Naive thymus-derived CD4-positive, alpha-beta T cell (primary cell): ENCODE measurements at regions not wholly inside any gene's neighbourhood (a gene's known extent, or its start where the extent isn't known, plus 50 kb on each side); places are given as distances from the start of the nearest gene placed in this dataset.

Experiments
- ATAC-seq: fragments of 150-1000 bp; cut with Tn5 transposase; 2 replicates; pipeline ENCODE4 v1.10.0; 2021; ENCODE audit warnings: mild to moderate bottlenecking, moderate library complexity
- CTCF ChIA-PET: fragments of 350-600 bp; sonication (Branson Sonifier 250); formaldehyde crosslinking; loops from one replicate; lab custom pipeline; 2021; ENCODE audit warnings: antibody characterized with exemption; lab: Charles Lee
- POLR2A ChIA-PET: fragments of 350-600 bp; sonication (Branson Sonifier 250); formaldehyde crosslinking; loops from one replicate; lab custom pipeline; 2021; ENCODE audit warnings: antibody characterized with exemption, inconsistent platforms; lab: Charles Lee
- DNase-seq, 9 donors: peaks; one replicate each; pipeline versions ENCODE4 v3.0.0 to v3.0.0-alpha.2; 2020 to 2022; ENCODE audit warnings: mixed read lengths in 1 of 9
- H3K27ac ChIP-seq: one replicate; pipeline ENCODE4 v1.7.0; 2013; ENCODE audit warnings: mild to moderate bottlenecking, low read depth, low read length, moderate library complexity
- H3K27me3 ChIP-seq, 2 donors: one replicate each; pipeline ENCODE4 v1.7.0; 2013; ENCODE audit warnings: low read length in 2 of 2, mild to moderate bottlenecking in 2 of 2, moderate library complexity in 2 of 2; ENCODE audit not compliant: control insufficient read depth in 2 of 2, insufficient read depth in 2 of 2
- H3K36me3 ChIP-seq, 3 experiments: 1 replicate in 2 of 3; 2 replicates in 1 of 3; pipeline ENCODE4 v1.7.0; 2013; ENCODE audit warnings: low read length in 3 of 3, mild to moderate bottlenecking in 3 of 3, moderate library complexity in 1 of 3; ENCODE audit not compliant: insufficient read depth in 3 of 3, control insufficient read depth in 2 of 3
- H3K4me1 ChIP-seq, 2 donors: one replicate each; pipeline ENCODE4 v1.7.0; 2013; ENCODE audit warnings: low read length in 2 of 2, mild to moderate bottlenecking in 2 of 2, moderate library complexity in 1 of 2; ENCODE audit not compliant: control insufficient read depth in 2 of 2, insufficient read depth in 2 of 2
- H3K4me3 ChIP-seq: 2 replicates; pipeline ENCODE4 v1.7.0; 2013; ENCODE audit warnings: mild to moderate bottlenecking, low read length
- H3K9me3 ChIP-seq, 3 experiments: 1 replicate in 2 of 3; 2 replicates in 1 of 3; pipeline ENCODE4 v1.7.0; 2013; ENCODE audit warnings: low read length in 3 of 3; ENCODE audit not compliant: control insufficient read depth in 2 of 3
- H3K27ac Mint-ChIP-seq, 9 donors: one replicate each; pipeline ENCODE4 v1.8.0; 2020 to 2022; ENCODE audit warnings: mixed read lengths in 9 of 9, mild to moderate bottlenecking in 8 of 9, moderate library complexity in 5 of 9, inconsistent platforms in 2 of 9
- H3K27me3 Mint-ChIP-seq, 5 donors: one replicate each; pipeline ENCODE4 v1.8.0; 2021 to 2022; ENCODE audit warnings: mixed read lengths in 5 of 5, mild to moderate bottlenecking in 1 of 5
- H3K36me3 Mint-ChIP-seq, 5 donors: one replicate each; pipeline ENCODE4 v1.8.0; 2020 to 2022; ENCODE audit warnings: mixed read lengths in 5 of 5, mild to moderate bottlenecking in 3 of 5, inconsistent platforms in 1 of 5
- H3K4me1 Mint-ChIP-seq, 7 donors: one replicate each; pipeline ENCODE4 v1.8.0; 2020 to 2022; ENCODE audit warnings: mixed read lengths in 7 of 7, mild to moderate bottlenecking in 3 of 7, inconsistent platforms in 1 of 7
- H3K4me3 Mint-ChIP-seq, 10 donors: one replicate each; pipeline ENCODE4 v1.8.0; 2020 to 2022; ENCODE audit warnings: mild to moderate bottlenecking in 10 of 10, mixed read lengths in 10 of 10, moderate library complexity in 6 of 10, inconsistent platforms in 2 of 10
- H3K9me3 Mint-ChIP-seq, 11 donors: one replicate each; pipeline ENCODE4 v1.8.0; 2020 to 2022; ENCODE audit warnings: mixed read lengths in 11 of 11, mild to moderate bottlenecking in 4 of 11, inconsistent platforms in 1 of 11, moderate library complexity in 1 of 11
- intact Hi-C, 2 donors: fragments of 100-400 bp; cut with micrococcal nuclease; formaldehyde crosslinking; loops; one replicate each; pipeline ENCODE4 v1.15.1; 2023

GRCh38 chr1:55935236-55935635 is 644.1 kb downstream of the PLPP3 start:
- H3K27me3 Mint-ChIP-seq = peaks cover 0 to 7% (median 0%) of the 10 kb centered on the region in 5 donors
- peaks cover 0 to 4% (median 0%) of the 10 kb centered on the region in 5 donors for H3K36me3 Mint-ChIP-seq
- no peak overlapping the region for H3K4me3 Mint-ChIP-seq
- H3K4me1 Mint-ChIP-seq = no peaks in the 10 kb centered on the region
- H3K4me3 ChIP-seq = no peak overlapping the region
- H3K36me3 ChIP-seq = no peaks in the 10 kb centered on the region
- no peak overlapping the region for H3K27ac ChIP-seq
- H3K9me3 ChIP-seq = no peaks in the 10 kb centered on the region
- DNase-seq (no peak), ATAC-seq (no peak)
- no peaks in the 10 kb centered on the region for H3K27me3 ChIP-seq
- intact Hi-C loops = no loop called here
- no peaks in the 10 kb centered on the region for H3K4me1 ChIP-seq
- CTCF ChIA-PET = no interaction called here
- no peak overlapping the region for H3K27ac Mint-ChIP-seq
- H3K9me3 Mint-ChIP-seq = peaks cover 0 to 16% (median 4%) of the 10 kb centered on the region in 11 donors
- POLR2A ChIA-PET = no interaction called here

DNA sequence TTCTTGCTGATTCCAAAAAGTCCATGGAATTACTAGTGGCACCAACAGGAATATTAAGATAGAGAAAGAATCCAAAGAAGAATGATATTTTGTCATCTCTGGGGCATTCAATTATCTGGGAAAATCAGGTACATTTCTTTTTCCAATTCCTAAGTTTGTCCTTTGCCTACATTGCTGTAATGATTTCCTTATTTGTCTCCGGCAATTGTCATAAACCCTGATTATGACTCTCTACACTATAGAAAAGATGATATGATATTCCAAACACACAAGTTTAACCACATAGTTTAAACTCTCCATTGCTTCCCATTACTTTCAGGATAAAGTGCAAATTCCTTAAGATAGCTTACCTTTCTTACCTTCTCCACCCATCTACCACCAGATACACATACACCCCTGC is 647.0 kb downstream of the PLPP3 start:
- H3K9me3 Mint-ChIP-seq = peaks cover 0 to 16% (median 4%) of the 10 kb centered on the region in 11 donors
- no peak overlapping the region for H3K27ac ChIP-seq
- CTCF ChIA-PET = no interaction called here
- no peak overlapping the region for H3K4me3 ChIP-seq
- peaks cover 0 to 11% (median 4%) of the 10 kb centered on the region in 5 donors for H3K27me3 Mint-ChIP-seq
- H3K9me3 ChIP-seq = no peaks in the 10 kb centered on the region
- H3K4me1 Mint-ChIP-seq = no peaks in the 10 kb centered on the region
- H3K36me3 ChIP-seq = no peaks in the 10 kb centered on the region
- H3K4me3 Mint-ChIP-seq = no peak overlapping the region
- H3K27ac Mint-ChIP-seq = no peak overlapping the region
- POLR2A ChIA-PET = no interaction called here
- ATAC-seq (no peak), DNase-seq (no peak)
- intact Hi-C loops = no loop called here
- no peaks in the 10 kb centered on the region for H3K4me1 ChIP-seq
- H3K36me3 Mint-ChIP-seq = peaks cover 0 to 4% (median 0%) of the 10 kb centered on the region in 5 donors
- no peaks in the 10 kb centered on the region for H3K27me3 ChIP-seq

DNA sequence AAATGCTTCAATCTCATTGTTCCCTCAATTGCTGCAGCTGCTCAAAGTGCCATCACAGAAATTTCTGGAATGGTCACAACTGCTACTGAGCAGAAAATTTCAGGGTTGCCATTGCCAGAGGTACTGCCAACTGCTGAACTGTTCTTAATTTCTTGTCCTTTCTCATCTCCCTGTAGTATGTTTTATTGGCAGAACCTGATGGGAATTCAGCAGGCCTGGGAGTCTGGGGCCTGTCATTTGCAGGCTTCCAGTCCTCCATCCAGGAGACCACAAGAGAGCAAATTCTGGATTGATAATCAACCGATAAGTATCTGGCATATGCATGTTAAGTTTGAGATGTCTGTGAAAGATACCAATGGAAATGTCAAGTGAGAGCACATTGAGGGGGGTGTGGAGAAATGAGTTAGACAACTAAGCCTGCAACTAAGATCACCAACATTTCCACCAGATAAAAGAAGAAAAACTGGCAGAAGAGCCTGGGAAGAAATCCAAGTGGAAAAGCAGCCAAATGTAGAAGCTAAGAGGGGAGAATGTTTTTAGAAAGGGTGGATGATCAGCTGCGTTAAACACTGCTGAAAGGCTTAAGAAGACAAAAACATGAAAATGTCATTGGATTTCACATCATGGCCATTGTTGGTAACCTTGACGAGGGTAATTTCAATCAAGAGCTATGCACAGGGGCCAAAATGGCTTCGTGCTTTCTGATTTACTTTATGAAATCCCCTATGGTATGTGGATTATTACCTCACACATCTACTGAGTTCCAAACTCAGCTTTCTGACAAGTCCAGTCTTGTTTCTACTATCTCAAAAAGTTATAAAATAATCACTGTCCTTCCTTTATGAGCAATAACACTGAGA is 648.1 kb downstream of the PLPP3 start:
- intact Hi-C loops = no loop called here
- no peak overlapping the region for H3K27ac ChIP-seq
- ATAC-seq (no peak), DNase-seq (no peak)
- H3K4me1 ChIP-seq = no peaks in the 10 kb centered on the region
- no peaks in the 10 kb centered on the region for H3K27me3 ChIP-seq
- ChIA-PET CTCF (no interaction called here), POLR2A (no interaction called here)
- Mint-ChIP-seq H3K27ac (no peak overlapping the region), H3K9me3 (peaks cover 0 to 16% (median 4%) of the 10 kb centered on the region in 11 donors), H3K4me3 (no peak overlapping the region), H3K4me1 (no peaks in the 10 kb centered on the region), H3K27me3 (peaks cover 0 to 11% (median 9%) of the 10 kb centered on the region in 5 donors), H3K36me3 (peaks cover 0 to 4% (median 0%) of the 10 kb centered on the region in 5 donors)
- no peak overlapping the region for H3K4me3 ChIP-seq
- no peaks in the 10 kb centered on the region for H3K9me3 ChIP-seq
- H3K36me3 ChIP-seq = no peaks in the 10 kb centered on the region

GRCh38 chr1:55929652-55930051 is 649.7 kb downstream of the PLPP3 start:
- Mint-ChIP-seq H3K36me3 (peaks cover 0 to 3% (median 0%) of the 10 kb centered on the region in 5 donors), H3K4me1 (no peaks in the 10 kb centered on the region), H3K9me3 (peaks cover 0 to 9% (median 2%) of the 10 kb centered on the region in 11 donors), H3K27ac (no peak overlapping the region), H3K4me3 (no peak overlapping the region), H3K27me3 (peaks cover 0 to 11% (median 9%) of the 10 kb centered on the region in 5 donors)
- Histone ChIP-seq H3K27ac (no peak overlapping the region), H3K9me3 (no peaks in the 10 kb centered on the region), H3K4me1 (no peaks in the 10 kb centered on the region), H3K27me3 (no peaks in the 10 kb centered on the region), H3K4me3 (no peak overlapping the region), H3K36me3 (no peaks in the 10 kb centered on the region)
- intact Hi-C loops = no loop called here
- no peak for DNase-seq
- POLR2A ChIA-PET = no interaction called here
- CTCF ChIA-PET = no interaction called here
- ATAC-seq = no peak

DNA sequence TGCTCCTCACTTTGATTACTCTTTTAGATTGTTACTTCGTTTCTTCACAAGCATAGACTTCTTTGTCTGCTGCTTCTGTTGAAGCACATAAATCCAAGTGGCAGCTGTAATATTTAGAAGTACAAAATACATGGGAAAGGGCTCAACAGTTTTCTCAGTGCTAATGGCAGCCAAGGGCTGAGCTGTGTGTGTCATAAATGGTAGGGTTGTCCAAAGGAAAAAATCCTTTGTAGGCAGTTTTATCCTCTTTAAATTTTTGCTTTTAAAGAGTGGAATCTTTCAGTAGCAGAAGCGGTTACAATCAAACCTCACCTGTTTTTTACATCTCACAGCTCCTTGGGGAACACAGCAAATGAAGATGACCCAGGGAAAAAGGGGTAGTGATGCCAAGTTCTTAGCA is 650.8 kb downstream of the PLPP3 start:
- H3K27ac Mint-ChIP-seq = no peak overlapping the region

DNA sequence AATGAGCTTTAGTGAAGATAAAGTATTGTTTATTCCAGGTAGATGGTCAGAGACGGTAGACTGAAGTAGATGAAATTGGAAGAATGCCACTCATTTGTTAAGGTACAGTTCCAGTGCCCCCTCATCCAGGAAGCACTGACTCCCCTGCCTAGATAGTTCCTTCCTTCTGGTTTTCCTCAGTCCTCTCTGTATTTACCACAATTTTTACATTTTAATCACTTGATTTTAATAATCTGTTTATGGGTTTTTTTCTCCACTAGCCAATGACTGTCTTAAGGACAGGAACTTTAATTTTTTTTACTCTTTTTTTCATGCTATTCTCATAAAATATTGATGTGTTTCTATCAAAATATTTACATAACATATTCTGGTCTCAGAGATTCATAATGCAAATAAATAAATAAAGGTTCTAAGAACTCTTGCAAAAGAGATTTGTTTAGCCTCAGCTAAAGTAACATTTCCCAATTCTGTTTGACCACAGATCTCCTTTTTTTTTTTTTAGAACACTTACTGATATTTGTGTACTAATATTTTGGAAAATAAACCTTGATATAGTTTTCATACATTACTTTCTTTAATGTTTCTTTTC is 651.6 kb downstream of the PLPP3 start:
- no peak overlapping the region for H3K27ac Mint-ChIP-seq
- Histone ChIP-seq H3K36me3 (no peaks in the 10 kb centered on the region), H3K4me3 (no peak overlapping the region), H3K27me3 (no peaks in the 10 kb centered on the region), H3K4me1 (no peaks in the 10 kb centered on the region), H3K27ac (no peak overlapping the region), H3K9me3 (no peaks in the 10 kb centered on the region)
- DNase-seq (no peak), ATAC-seq (no peak)
- H3K27me3 Mint-ChIP-seq = peaks cover 0 to 15% (median 9%) of the 10 kb centered on the region in 5 donors
- no peaks in the 10 kb centered on the region for H3K4me1 Mint-ChIP-seq
- H3K4me3 Mint-ChIP-seq = no peak overlapping the region
- CTCF ChIA-PET = no interaction called here
- no peaks in the 10 kb centered on the region for H3K36me3 Mint-ChIP-seq
- H3K9me3 Mint-ChIP-seq = peaks cover 0 to 4% (median 0%) of the 10 kb centered on the region in 11 donors
- intact Hi-C loops = no loop called here
- POLR2A ChIA-PET = no interaction called here

More for the DNA sequence above, 650.8 kb downstream of the PLPP3 start:
- Histone ChIP-seq H3K4me1 (no peaks in the 10 kb centered on the region), H3K27ac (no peak overlapping the region), H3K36me3 (no peaks in the 10 kb centered on the region), H3K4me3 (no peak overlapping the region), H3K27me3 (no peaks in the 10 kb centered on the region), H3K9me3 (no peaks in the 10 kb centered on the region)
- H3K9me3 Mint-ChIP-seq = peaks cover 0 to 6% (median 2%) of the 10 kb centered on the region in 11 donors
- H3K27me3 Mint-ChIP-seq = peaks cover 0 to 11% (median 9%) of the 10 kb centered on the region in 5 donors
- no peak for ATAC-seq
- intact Hi-C loops = no loop called here
- DNase-seq = no peak
- no peak overlapping the region for H3K4me3 Mint-ChIP-seq
- no peaks in the 10 kb centered on the region for H3K36me3 Mint-ChIP-seq
- H3K4me1 Mint-ChIP-seq = no peaks in the 10 kb centered on the region
- CTCF ChIA-PET = no interaction called here
- POLR2A ChIA-PET = no interaction called here
